GM19372 (cell line): ENCODE measurements at regions not wholly inside any gene's neighbourhood (a gene's known extent, or its start where the extent isn't known, plus 50 kb on each side); places are given as distances from the start of the nearest gene placed in this dataset.
"Not testable (repeated sequence)": the region's sequence is repeated elsewhere in the genome, so short reads cannot be mapped to it uniquely, and the experiment has no call there.

Experiments
- ATAC-seq: cut with Tn5 transposase; IDR thresholded peaks from one replicate; pipeline ENCODE4 v1.9.1; 2021; ENCODE audit warnings: mild to moderate bottlenecking, low read depth, moderate library complexity; ENCODE audit not compliant: unreplicated experiment

- ATAC-seq = not testable (repeated sequence)
These were observed 331.5 kb downstream of the CEP170 start for GRCh38 chr1:242923603-242924002.

- ATAC-seq = not testable (repeated sequence)
These were observed 340.4 kb downstream of the CEP170 start for GRCh38 chr1:242914729-242915128.

- ATAC-seq = not testable (repeated sequence)
These were observed 342.2 kb downstream of the CEP170 start for GRCh38 chr1:242912855-242913254.

GRCh38 chr1:242900558-242900957 is 354.5 kb downstream of the CEP170 start:
- not testable (repeated sequence) for ATAC-seq

- no peak for ATAC-seq
These were observed 364.8 kb downstream of the CEP170 start for GRCh38 chr1:242890192-242890741.

- ATAC-seq = peak; percentile 65
These were observed 361.6 kb upstream of the PLD5 start for GRCh38 chr1:242886137-242886536.

- not testable (repeated sequence) for ATAC-seq
These were observed 355.5 kb upstream of the PLD5 start for GRCh38 chr1:242880022-242880421.

GRCh38 chr1:242877743-242878142 is 353.2 kb upstream of the PLD5 start:
- no peak for ATAC-seq

GRCh38 chr1:242877229-242877628 is 352.7 kb upstream of the PLD5 start:
- ATAC-seq = no peak

GRCh38 chr1:242876030-242876429 is 351.5 kb upstream of the PLD5 start:
- ATAC-seq = no peak

- ATAC-seq = no peak
These were observed 349.2 kb upstream of the PLD5 start for GRCh38 chr1:242873661-242874060.

- no peak for ATAC-seq
These were observed 348.0 kb upstream of the PLD5 start for GRCh38 chr1:242872521-242872920.

GRCh38 chr1:242871471-242872030 is 347.1 kb upstream of the PLD5 start:
- no peak for ATAC-seq

- no peak for ATAC-seq
These were observed 346.5 kb upstream of the PLD5 start for GRCh38 chr1:242870966-242871365.

- no peak for ATAC-seq
These were observed 331.8 kb upstream of the PLD5 start for GRCh38 chr1:242856289-242856688.

- ATAC-seq = no peak
These were observed 330.0 kb upstream of the PLD5 start for GRCh38 chr1:242854466-242854865.

- no peak for ATAC-seq
These were observed 323.0 kb upstream of the PLD5 start for GRCh38 chr1:242847390-242847993.

GRCh38 chr1:242842094-242842493 is 317.6 kb upstream of the PLD5 start:
- ATAC-seq = no peak

GRCh38 chr1:242839101-242839500 is 314.6 kb upstream of the PLD5 start:
- ATAC-seq = no peak

- ATAC-seq = no peak
These were observed 311.9 kb upstream of the PLD5 start for GRCh38 chr1:242836423-242836822.

GRCh38 chr1:242828828-242829227 is 304.3 kb upstream of the PLD5 start:
- no peak for ATAC-seq

- no peak for ATAC-seq
These were observed 303.7 kb upstream of the PLD5 start for GRCh38 chr1:242828199-242828598.
